Stomach (tissue), 8 donors: ENCODE measurements at regions not wholly inside any gene's neighbourhood (a gene's known extent, or its start where the extent isn't known, plus 50 kb on each side); places are given as distances from the start of the nearest gene placed in this dataset.

Experiments used
- DNase-seq, 2 donors: peaks; one replicate each; pipeline versions ENCODE4 v3.0.0 to v3.0.0-alpha.2; 2013 to 2019
- H3K27ac ChIP-seq, 5 donors: fragments of 200-600 bp in 4 of 5; sonication (generic) in 4 of 5; one replicate each; pipeline ENCODE4 v1.5.1; 2013 to 2019; ENCODE audit warnings: mild to moderate bottlenecking in 1 of 5, moderate library complexity in 1 of 5
- H3K27me3 ChIP-seq, 3 donors: fragments of 200-600 bp; sonication (generic); one replicate each; pipeline ENCODE4 v1.5.1; 2017 to 2019; ENCODE audit warnings: mixed run types in 1 of 3
- H3K36me3 ChIP-seq, 4 donors: fragments of 200-600 bp; sonication (generic); 1 replicate in 3 of 4; 2 replicates in 1 of 4; pipeline ENCODE4 v1.5.1; 2016 to 2019
- H3K4me1 ChIP-seq, 4 donors: fragments of 200-600 bp; sonication (generic); one replicate each; pipeline ENCODE4 v1.5.1; 2016 to 2019
- H3K4me3 ChIP-seq, 4 donors: fragments of 200-600 bp; sonication (generic) in 3 of 4; one replicate each; pipeline ENCODE4 v1.5.1; 2016 to 2019; ENCODE audit warnings: mild to moderate bottlenecking in 1 of 4
- H3K9me3 ChIP-seq, 4 donors: fragments of 200-600 bp; sonication (generic); one replicate each; pipeline ENCODE4 v1.5.1; 2016 to 2019
- EP300 ChIP-seq: sonication (generic); formaldehyde crosslinking; IDR thresholded peaks from one replicate; pipeline ENCODE4 v1.6.1; 2017; ENCODE audit warnings: antibody characterized with exemption
- POLR2A ChIP-seq, 4 donors: fragments of 450-650 bp; IDR thresholded peaks; one replicate each; pipeline ENCODE4 v1.6.1; 2016; ENCODE audit warnings: antibody characterized with exemption in 4 of 4, control low read depth in 2 of 4, mild to moderate bottlenecking in 1 of 4, moderate library complexity in 1 of 4
- POLR2AphosphoS5 ChIP-seq, 3 donors: sonication (generic); formaldehyde crosslinking; IDR thresholded peaks; one replicate each; pipeline ENCODE4 v1.6.1; 2016; ENCODE audit warnings: antibody characterized with exemption in 3 of 3
- WGBS, 5 donors: extraction: QIAGEN DNeasy Blood & Tissue Kit in 3 of 5; methylation state at CpG; one replicate each; pipeline versions ENCODE4 v1.1.5 to v1.1.7; 2013 to 2018; 5-methylcytosine and 5-hydroxymethylcytosine counted together
- intact Hi-C: fragments of 100-400 bp; cut with DNase I; formaldehyde crosslinking; loops from one replicate; pipeline ENCODE4 v1.15.1; 2023; ENCODE audit warnings: low total_unique reads
- TF ChIP-seq, protein P1 (sequence below), 7 experiments: fragments of 450-650 bp in 4 of 7; fragments of 200-600 bp in 3 of 7; sonication (generic) in 3 of 7; IDR thresholded peaks; one replicate each; pipeline ENCODE4 v1.5.1; 2016 to 2019; ENCODE audit warnings: antibody characterized with exemption in 7 of 7, control low read depth in 2 of 7, mild to moderate bottlenecking in 1 of 7
- donor health status: healthy with polysubstance abuse.
- donor health status: Bipolar disorder and iron deficiency.
- donor health status: healthy.

DNA sequence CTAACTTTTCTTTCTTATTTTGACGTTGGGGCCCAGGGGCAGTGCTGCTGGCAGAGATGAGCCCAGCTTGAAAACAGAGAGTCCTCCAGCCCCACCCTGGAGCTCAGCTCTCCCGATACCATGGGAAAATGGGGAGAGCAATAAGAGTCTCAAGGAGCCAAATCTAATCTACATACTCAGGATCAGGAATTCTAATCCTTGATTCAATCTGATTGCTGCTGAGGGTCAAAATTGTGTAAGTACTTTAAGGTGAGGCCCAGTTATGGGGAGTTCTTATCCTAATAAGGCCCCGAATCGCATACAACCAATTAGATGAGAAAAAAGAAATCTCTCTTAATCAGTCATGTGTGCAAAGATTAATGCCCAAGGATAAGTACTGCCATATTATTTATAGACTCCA is 202.9 kb downstream of the FAM76B start:
- TF ChIP-seq POLR2AphosphoS5 (IDR thresholded peaks at IDR 0.05) = no peak
- no peak for TF ChIP-seq EP300
- no peak for TF ChIP-seq POLR2A (IDR thresholded peaks at IDR 0.05)
- TF ChIP-seq, protein P1, sequence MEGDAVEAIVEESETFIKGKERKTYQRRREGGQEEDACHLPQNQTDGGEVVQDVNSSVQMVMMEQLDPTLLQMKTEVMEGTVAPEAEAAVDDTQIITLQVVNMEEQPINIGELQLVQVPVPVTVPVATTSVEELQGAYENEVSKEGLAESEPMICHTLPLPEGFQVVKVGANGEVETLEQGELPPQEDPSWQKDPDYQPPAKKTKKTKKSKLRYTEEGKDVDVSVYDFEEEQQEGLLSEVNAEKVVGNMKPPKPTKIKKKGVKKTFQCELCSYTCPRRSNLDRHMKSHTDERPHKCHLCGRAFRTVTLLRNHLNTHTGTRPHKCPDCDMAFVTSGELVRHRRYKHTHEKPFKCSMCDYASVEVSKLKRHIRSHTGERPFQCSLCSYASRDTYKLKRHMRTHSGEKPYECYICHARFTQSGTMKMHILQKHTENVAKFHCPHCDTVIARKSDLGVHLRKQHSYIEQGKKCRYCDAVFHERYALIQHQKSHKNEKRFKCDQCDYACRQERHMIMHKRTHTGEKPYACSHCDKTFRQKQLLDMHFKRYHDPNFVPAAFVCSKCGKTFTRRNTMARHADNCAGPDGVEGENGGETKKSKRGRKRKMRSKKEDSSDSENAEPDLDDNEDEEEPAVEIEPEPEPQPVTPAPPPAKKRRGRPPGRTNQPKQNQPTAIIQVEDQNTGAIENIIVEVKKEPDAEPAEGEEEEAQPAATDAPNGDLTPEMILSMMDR (IDR thresholded peaks at IDR 0.05) = no peak
- Histone ChIP-seq H3K4me1 (no peaks in the 10 kb centered on the region), H3K4me3 (no peak overlapping the region), H3K9me3 (no peaks in the 10 kb centered on the region), H3K27ac (no peak overlapping the region), H3K36me3 (no peaks in the 10 kb centered on the region), H3K27me3 (no peaks in the 10 kb centered on the region)
- DNase-seq = no peak
- intact Hi-C loops = no loop called here
- 74 to 85% (median 76%) methylated on average over 4 of the region's 4 CpGs for WGBS, 5 donors

DNA sequence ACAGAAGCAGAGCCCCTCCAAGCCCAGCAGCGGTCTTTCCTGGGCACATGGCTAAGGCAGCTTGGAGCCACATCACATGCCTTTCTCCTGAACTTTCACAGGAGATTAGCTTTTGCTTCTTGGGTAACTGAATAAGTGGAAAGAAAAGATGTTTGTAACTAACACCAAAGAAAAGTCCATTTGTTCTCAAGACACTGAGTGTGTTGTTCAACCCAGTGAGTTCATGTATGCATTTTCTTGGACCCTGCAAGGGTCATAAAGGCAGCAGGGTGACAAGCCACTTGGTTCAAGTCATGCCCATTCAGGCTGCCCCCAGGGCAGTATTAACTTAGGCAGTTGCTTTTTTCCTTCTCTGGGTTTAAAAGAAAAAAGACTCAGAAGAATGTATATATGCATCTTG is 203.4 kb downstream of the FAM76B start:
- no peak overlapping the region for H3K4me3 ChIP-seq
- H3K27ac ChIP-seq = no peak overlapping the region
- no peaks in the 10 kb centered on the region for H3K4me1 ChIP-seq
- TF ChIP-seq, protein P1 (IDR thresholded peaks at IDR 0.05) = no peak
- no peak for TF ChIP-seq POLR2AphosphoS5 (IDR thresholded peaks at IDR 0.05)
- TF ChIP-seq EP300 = no peak
- no peak for TF ChIP-seq POLR2A (IDR thresholded peaks at IDR 0.05)
- 81 to 100% (median 95%) methylated on average over 1 of the region's 1 CpG for WGBS, 5 donors
- DNase-seq = peak in 1 of 2 donors; percentile 26
- no peaks in the 10 kb centered on the region for H3K9me3 ChIP-seq
- no peaks in the 10 kb centered on the region for H3K27me3 ChIP-seq
- H3K36me3 ChIP-seq = no peaks in the 10 kb centered on the region
- intact Hi-C loops = no loop called here

DNA sequence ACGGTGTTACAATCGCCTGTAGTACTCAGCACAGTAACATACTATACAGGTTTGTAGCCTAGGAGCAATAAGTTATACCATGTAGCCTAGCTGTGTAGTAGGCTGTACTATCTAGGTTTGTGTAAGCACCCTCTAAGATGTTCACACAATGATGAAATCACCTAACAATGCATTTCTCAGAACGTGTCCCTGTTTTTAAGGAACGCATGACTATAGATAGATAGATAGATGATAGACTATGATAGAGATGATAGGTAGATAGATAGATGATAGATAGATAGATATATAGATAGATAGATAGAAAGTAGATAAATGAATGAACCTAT is 203.9 kb downstream of the FAM76B start:
- Histone ChIP-seq H3K27me3 (no peaks in the 10 kb centered on the region), H3K27ac (no peak overlapping the region), H3K9me3 (no peaks in the 10 kb centered on the region), H3K36me3 (no peaks in the 10 kb centered on the region), H3K4me1 (no peaks in the 10 kb centered on the region), H3K4me3 (no peak overlapping the region)
- TF ChIP-seq EP300 = no peak
- TF ChIP-seq, protein P1 (IDR thresholded peaks at IDR 0.05) = no peak
- WGBS, 5 donors = 46 to 81% (median 60%) methylated on average over 4 of the region's 4 CpGs
- intact Hi-C loops = no loop called here
- no peak for DNase-seq

DNA sequence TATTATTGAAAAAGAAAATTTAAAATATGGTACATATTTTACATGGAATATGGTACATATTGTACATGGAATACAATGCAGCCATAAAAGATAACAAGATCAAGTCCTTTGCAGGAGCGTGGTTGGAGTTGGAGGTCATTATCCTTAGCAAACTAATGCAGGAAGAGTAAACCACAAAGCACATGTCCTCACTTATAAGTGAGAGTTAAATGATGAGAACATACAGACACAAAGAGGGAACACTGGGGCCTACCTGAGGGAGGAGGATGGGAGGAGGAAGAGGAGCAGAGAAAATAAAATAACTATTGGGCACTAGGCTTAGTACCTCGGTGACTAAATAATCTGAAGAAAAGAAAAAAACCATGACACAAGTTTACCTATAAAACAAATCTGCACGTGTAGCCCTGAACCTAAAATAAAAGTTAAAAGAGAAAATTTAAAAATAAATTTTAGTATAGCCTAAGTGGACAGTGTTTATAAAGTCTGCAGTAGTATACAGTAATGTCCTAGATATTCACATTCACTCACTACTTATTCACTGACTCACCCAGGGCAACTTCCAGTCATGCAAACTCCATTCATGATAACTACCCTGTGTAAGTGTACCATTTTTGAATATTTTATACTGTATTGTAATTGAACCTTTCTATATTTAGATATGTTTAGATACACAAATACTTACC is 204.4 kb downstream of the FAM76B start:
- TF ChIP-seq POLR2AphosphoS5 (IDR thresholded peaks at IDR 0.05) = no peak
- TF ChIP-seq EP300 = no peak
- TF ChIP-seq, protein P1 (IDR thresholded peaks at IDR 0.05) = no peak
- TF ChIP-seq POLR2A (IDR thresholded peaks at IDR 0.05) = no peak
- intact Hi-C loops = no loop called here
- Histone ChIP-seq H3K4me1 (no peaks in the 10 kb centered on the region), H3K36me3 (no peaks in the 10 kb centered on the region), H3K9me3 (no peaks in the 10 kb centered on the region), H3K27ac (no peak overlapping the region), H3K27me3 (no peaks in the 10 kb centered on the region), H3K4me3 (no peak overlapping the region)
- DNase-seq = no peak
- WGBS, 5 donors = 75 to 88% (median 83%) methylated on average over 3 of the region's 3 CpGs
